PC-9 (cell line): ENCODE measurements at regions not wholly inside any gene's neighbourhood (a gene's known extent, or its start where the extent isn't known, plus 50 kb on each side); places are given as distances from the start of the nearest gene placed in this dataset.

Experiments used
- CTCF ChIP-seq: fragments of 200-600 bp; sonication (generic); conservative IDR thresholded peaks from 2 replicates; pipeline ENCODE4 v1.6.1; 2017; ENCODE audit warnings: mixed run types, antibody characterized with exemption, mild to moderate bottlenecking, moderate library complexity
- EZH2 ChIP-seq: fragments of 200-600 bp; sonication (generic); IDR thresholded peaks from 2 replicates; pipeline ENCODE4 v1.8.0; 2017; ENCODE audit warnings: antibody characterized with exemption, low read depth

- TF ChIP-seq CTCF (no peak), EZH2 (no peak)
Measured at GRCh38 chr13:72120632-72121031, 253.6 kb upstream of the DACH1 start.
